ENCODE measurements at regions not wholly inside any gene's neighbourhood (a gene's known extent, or its start where the extent isn't known, plus 50 kb on each side); places are given as distances from the start of the nearest gene placed in this dataset.

- no peak for TF ChIP-seq ZBED1 (IDR thresholded peaks at IDR 0.05; ENCODE audit: borderline replicate concordance)
- TF ChIP-seq BCL3 (IDR thresholded peaks at IDR 0.05; ENCODE audit: borderline replicate concordance, insufficient read depth, low read depth, low read length, poor library complexity, severe bottlenecking) = no peak
- TF ChIP-seq, protein P1, sequence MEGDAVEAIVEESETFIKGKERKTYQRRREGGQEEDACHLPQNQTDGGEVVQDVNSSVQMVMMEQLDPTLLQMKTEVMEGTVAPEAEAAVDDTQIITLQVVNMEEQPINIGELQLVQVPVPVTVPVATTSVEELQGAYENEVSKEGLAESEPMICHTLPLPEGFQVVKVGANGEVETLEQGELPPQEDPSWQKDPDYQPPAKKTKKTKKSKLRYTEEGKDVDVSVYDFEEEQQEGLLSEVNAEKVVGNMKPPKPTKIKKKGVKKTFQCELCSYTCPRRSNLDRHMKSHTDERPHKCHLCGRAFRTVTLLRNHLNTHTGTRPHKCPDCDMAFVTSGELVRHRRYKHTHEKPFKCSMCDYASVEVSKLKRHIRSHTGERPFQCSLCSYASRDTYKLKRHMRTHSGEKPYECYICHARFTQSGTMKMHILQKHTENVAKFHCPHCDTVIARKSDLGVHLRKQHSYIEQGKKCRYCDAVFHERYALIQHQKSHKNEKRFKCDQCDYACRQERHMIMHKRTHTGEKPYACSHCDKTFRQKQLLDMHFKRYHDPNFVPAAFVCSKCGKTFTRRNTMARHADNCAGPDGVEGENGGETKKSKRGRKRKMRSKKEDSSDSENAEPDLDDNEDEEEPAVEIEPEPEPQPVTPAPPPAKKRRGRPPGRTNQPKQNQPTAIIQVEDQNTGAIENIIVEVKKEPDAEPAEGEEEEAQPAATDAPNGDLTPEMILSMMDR (IDR thresholded peaks at IDR 0.05 in 2 of 3, conservative IDR thresholded peaks at IDR 0.05 in 1 of 3; ENCODE audit: control insufficient read depth in 2 of 3, extremely low read depth in 1 of 3, insufficient read depth in 1 of 3, low read depth in 3 of 3, low read length in 3 of 3) = no peak
- TF ChIP-seq ATF2 (IDR thresholded peaks at IDR 0.05; ENCODE audit: low read length) = no peak
- no peak for TF ChIP-seq SUZ12 (IDR thresholded peaks at IDR 0.05; ENCODE audit: unreplicated experiment)
- no peak for TF ChIP-seq POU2F2 (IDR thresholded peaks at IDR 0.05; ENCODE audit: borderline replicate concordance, low read depth, low read length)
- TF ChIP-seq, protein P2, sequence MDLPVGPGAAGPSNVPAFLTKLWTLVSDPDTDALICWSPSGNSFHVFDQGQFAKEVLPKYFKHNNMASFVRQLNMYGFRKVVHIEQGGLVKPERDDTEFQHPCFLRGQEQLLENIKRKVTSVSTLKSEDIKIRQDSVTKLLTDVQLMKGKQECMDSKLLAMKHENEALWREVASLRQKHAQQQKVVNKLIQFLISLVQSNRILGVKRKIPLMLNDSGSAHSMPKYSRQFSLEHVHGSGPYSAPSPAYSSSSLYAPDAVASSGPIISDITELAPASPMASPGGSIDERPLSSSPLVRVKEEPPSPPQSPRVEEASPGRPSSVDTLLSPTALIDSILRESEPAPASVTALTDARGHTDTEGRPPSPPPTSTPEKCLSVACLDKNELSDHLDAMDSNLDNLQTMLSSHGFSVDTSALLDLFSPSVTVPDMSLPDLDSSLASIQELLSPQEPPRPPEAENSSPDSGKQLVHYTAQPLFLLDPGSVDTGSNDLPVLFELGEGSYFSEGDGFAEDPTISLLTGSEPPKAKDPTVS (IDR thresholded peaks at IDR 0.05; ENCODE audit: low read depth, low read length) = no peak
- TF ChIP-seq, protein P3, sequence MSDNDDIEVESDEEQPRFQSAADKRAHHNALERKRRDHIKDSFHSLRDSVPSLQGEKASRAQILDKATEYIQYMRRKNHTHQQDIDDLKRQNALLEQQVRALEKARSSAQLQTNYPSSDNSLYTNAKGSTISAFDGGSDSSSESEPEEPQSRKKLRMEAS (IDR thresholded peaks at IDR 0.05; ENCODE audit: low read depth, low read length) = no peak
- TF ChIP-seq EZH2 (IDR thresholded peaks at IDR 0.05; ENCODE audit: borderline replicate concordance, control insufficient read depth, low read depth, low read length) = no peak
- TF ChIP-seq POLR2A (IDR thresholded peaks at IDR 0.05; ENCODE audit: low read depth, low read length) = no peak
Measured at GRCh38 chr6:115602466-115602865, 458.2 kb downstream of the FRK start.
